K562 (cell line): ENCODE measurements at regions not wholly inside any gene's neighbourhood (a gene's known extent, or its start where the extent isn't known, plus 50 kb on each side); places are given as distances from the start of the nearest gene placed in this dataset.

Experiments
- ATAC-seq: fragments of 200-7000 bp; cut with Tn5 transposase; 3 replicates; pipeline ENCODE4 v1.9.1; 2020; ENCODE audit warnings: moderate library complexity
- BruUV-seq: library from RNA; stranded (reverse); fragments of 400-500 nt; replicated peaks from 2 replicates; lab custom pipeline; 2021; lab: Mats Ljungman, UMichigan
- CTCF ChIA-PET: fragments of 300-600 bp; formaldehyde crosslinking; extraction: SDS; loops from one replicate; lab custom pipeline; 2021; ENCODE audit warnings: low intra/inter-chr PET ratio; lab: Yijun Ruan, JAX
- POLR2A ChIA-PET: fragments of 300-600, 350-650 bp; sonication (Branson Sonifier 250); formaldehyde crosslinking; extraction: SDS; loops from one replicate; lab custom pipeline; 2021; ENCODE audit warnings: antibody characterized with exemption, inconsistent platforms; lab: Yijun Ruan, JAX
- DNase-seq, 4 experiments: peaks; one replicate each; pipeline versions ENCODE4 v3.0.0 to v3.0.0-alpha.2; 2011 to 2018; ENCODE audit warnings: low spot score in 3 of 4, mixed read lengths in 3 of 4; ENCODE audit errors: extremely low read depth in 1 of 4
- FAIRE-seq: peaks from 2 replicates; lab custom pipeline; 2011; peaks lifted over from hg19 to GRCh38; lab: Jason Lieb, UNC
- H2AFZ ChIP-seq: 2 replicates; pipeline ENCODE4 v1.6.0; 2011; ENCODE audit warnings: low read depth, low read length, control low read depth, inconsistent platforms
- H3K27ac ChIP-seq: fragments of 200-600 bp; 3 replicates; pipeline ENCODE4 v1.8.0; 2011; ENCODE audit warnings: low read depth, mild to moderate bottlenecking, control low read depth, inconsistent platforms, low read length, moderate library complexity, mixed read lengths; ENCODE audit errors: extremely low read depth
- H3K27me3 ChIP-seq, 2 experiments: fragments of 300-600 bp in 1 of 2; 2 replicates in 1 of 2; 3 replicates in 1 of 2; pipeline versions ENCODE4 v1.6.0 to v1.8.0; 2011; ENCODE audit warnings: inconsistent platforms in 2 of 2, low read length in 2 of 2, mild to moderate bottlenecking in 1 of 2, mixed read lengths in 1 of 2, moderate library complexity in 1 of 2; ENCODE audit not compliant: control insufficient read depth in 2 of 2, insufficient read depth in 2 of 2
- H3K36me3 ChIP-seq: fragments of 300-600 bp; 3 replicates; pipeline ENCODE4 v1.8.0; 2011; ENCODE audit warnings: mild to moderate bottlenecking, low read length, inconsistent platforms; ENCODE audit not compliant: control insufficient read depth, insufficient read depth
- H3K4me1 ChIP-seq, 2 experiments: fragments of 200-600 bp in 1 of 2; replicated peaks in 1 of 2; 2 replicates in 1 of 2; 3 replicates in 1 of 2; pipeline versions ENCODE4 v1.5.1 to v1.8.0; 2011; ENCODE audit warnings: inconsistent platforms in 2 of 2, low read length in 2 of 2, mild to moderate bottlenecking in 1 of 2, mixed read lengths in 1 of 2, moderate library complexity in 1 of 2; ENCODE audit not compliant: control insufficient read depth in 2 of 2, insufficient read depth in 2 of 2
- H3K4me2 ChIP-seq: 2 replicates; pipeline ENCODE4 v1.6.1; 2011; ENCODE audit warnings: low read length, control low read depth, inconsistent platforms, mixed read lengths; ENCODE audit not compliant: insufficient read depth
- H3K4me3 ChIP-seq: fragments of 200-600 bp; sonication (generic), shearing (Covaris generic); 2 replicates; pipeline ENCODE4 v1.5.1; 2016; ENCODE audit warnings: control low read depth, inconsistent platforms
- H3K79me2 ChIP-seq: fragments of 200-600 bp; 3 replicates; pipeline ENCODE4 v1.8.0; 2011; ENCODE audit warnings: low read length, inconsistent platforms; ENCODE audit not compliant: control insufficient read depth, insufficient read depth
- H3K9ac ChIP-seq, 2 experiments: 2 replicates each; pipeline versions ENCODE4 v1.6.0 to v1.6.1; 2011; ENCODE audit warnings: low read depth in 2 of 2, low read length in 2 of 2, control low read depth in 1 of 2, inconsistent platforms in 1 of 2, mild to moderate bottlenecking in 1 of 2, mixed read lengths in 1 of 2; ENCODE audit not compliant: insufficient read depth in 1 of 2
- H3K9me1 ChIP-seq: one replicate; pipeline ENCODE4 v1.6.0; 2011; ENCODE audit warnings: inconsistent platforms, mild to moderate bottlenecking, low read length, moderate library complexity; ENCODE audit not compliant: control insufficient read depth, insufficient read depth
- H3K9me3 ChIP-seq: replicated peaks from 2 replicates; pipeline ENCODE4 v1.5.1; 2011; ENCODE audit warnings: low read depth, low read length, inconsistent platforms; ENCODE audit not compliant: control insufficient read depth, insufficient read depth
- H4K20me1 ChIP-seq: replicated peaks from 2 replicates; pipeline ENCODE4 v1.6.1; 2011; ENCODE audit warnings: low read length, inconsistent platforms, mixed read lengths; ENCODE audit not compliant: control insufficient read depth, insufficient read depth
- CHAMP1 ChIP-seq: fragments of 450-650 bp; IDR thresholded peaks from 2 replicates; pipeline ENCODE4 v1.6.1; 2016; ENCODE audit warnings: mild to moderate bottlenecking
- CREB3L1 ChIP-seq: fragments of 450-650 bp; IDR thresholded peaks from 2 replicates; pipeline ENCODE4 v1.6.1; 2014; ENCODE audit warnings: low read depth, mild to moderate bottlenecking, moderate library complexity, borderline replicate concordance
- FIP1L1 ChIP-seq: fragments of 200-400 bp; formaldehyde crosslinking; IDR thresholded peaks from 2 replicates; pipeline ENCODE4 v1.6.1; 2018; ENCODE audit warnings: mild to moderate bottlenecking, low read depth, low read length; ENCODE audit not compliant: poor library complexity, severe bottlenecking
- GTF2F1 ChIP-seq: IDR thresholded peaks from 2 replicates; pipeline ENCODE4 v1.6.1; 2011; ENCODE audit warnings: low read depth, low read length, improper control_type of control experiment
- PCBP1 ChIP-seq: fragments of 200-400 bp; formaldehyde crosslinking; IDR thresholded peaks from 2 replicates; pipeline ENCODE4 v1.6.1; 2018; ENCODE audit warnings: mild to moderate bottlenecking, low read depth, low read length; ENCODE audit not compliant: poor library complexity, severe bottlenecking
- RBM34 ChIP-seq: fragments of 200-400 bp; formaldehyde crosslinking; IDR thresholded peaks from 2 replicates; pipeline ENCODE4 v1.6.1; 2018; ENCODE audit warnings: low read length, borderline replicate concordance; ENCODE audit not compliant: insufficient read depth
- RREB1 ChIP-seq: fragments of 250-450 bp; sonication (Bioruptor Pico); IDR thresholded peaks from 2 replicates; pipeline ENCODE4 v1.4.0; 2020
- ZNF232 ChIP-seq: sonication (generic); formaldehyde crosslinking; IDR thresholded peaks from 2 replicates; pipeline ENCODE4 v1.8.0; 2022; ENCODE audit warnings: mild to moderate bottlenecking, missing genetic modification reagents
- ZNF699 ChIP-seq: fragments of 250-450 bp; sonication (Bioruptor Pico); IDR thresholded peaks from 2 replicates; pipeline ENCODE4 v1.8.0; 2021; ENCODE audit warnings: mild to moderate bottlenecking, moderate library complexity; ENCODE audit not compliant: insufficient replicate concordance
- ZNF764 ChIP-seq: fragments of 250-450 bp; sonication (Bioruptor Pico); IDR thresholded peaks from 2 replicates; pipeline ENCODE4 v1.4.0; 2020; ENCODE audit warnings: low read depth, mild to moderate bottlenecking, moderate library complexity
- WGBS: fragments of 100-300 bp; shearing (Covaris generic); methylation state at CpG from one replicate; pipeline ENCODE4 v1.1.6; 2016; ENCODE audit warnings: low coverage, mixed read lengths; ENCODE audit not compliant: insufficient coverage; ENCODE audit errors: missing lambda C conversion rate; 5-methylcytosine and 5-hydroxymethylcytosine counted together
- in situ Hi-C: fragments of 300-500 bp; cut with MboI; formaldehyde crosslinking; loops from 4 replicates; pipeline ENCODE4 v1.15.0; 2018; ENCODE audit warnings: inconsistent platforms, mixed read lengths
- intact Hi-C: fragments of 100-400 bp; cut with micrococcal nuclease; formaldehyde crosslinking; loops from 2 replicates; pipeline ENCODE4 v1.14.2; 2022

- no peak for ATAC-seq
- Histone ChIP-seq H3K4me3 (no peak overlapping the region), H3K9ac (no peak overlapping the region), H3K79me2 (no peaks in the 10 kb centered on the region), H3K9me3 (no peaks in the 10 kb centered on the region), H3K27me3 (no peaks in the 10 kb centered on the region), H3K27ac (no peak overlapping the region), H3K4me1 (no peaks in the 10 kb centered on the region), H3K9me1 (no peaks in the 10 kb centered on the region), H3K4me2 (no peak overlapping the region), H4K20me1 (no peaks in the 10 kb centered on the region), H3K36me3 (no peaks in the 10 kb centered on the region), H2AFZ (no peak overlapping the region)
- WGBS = no CpG with 5 or more reads among the region's 1 CpG
- CTCF ChIA-PET = no interaction called here
- no TSS peak for BruUV-seq
- POLR2A ChIA-PET = no interaction called here
- in situ Hi-C loops (no loop called here), intact Hi-C loops (no loop called here)
- FAIRE-seq = no peak
- no peak for DNase-seq
- TF ChIP-seq RREB1 (CRISPR knock-in tag) (no peak), GTF2F1 (no peak), CREB3L1 (no peak), ZNF232 (CRISPR knock-in tag) (no peak), FIP1L1 (no peak), CHAMP1 (no peak), ZNF699 (CRISPR knock-in tag) (no peak), PCBP1 (no peak), ZNF764 (no peak), RBM34 (no peak)
Measured at GRCh38 chr2:226303707-226304106, 495.9 kb downstream of the IRS1 start.
